GM13976 (cell line): ENCODE measurements at regions not wholly inside any gene's neighbourhood (a gene's known extent, or its start where the extent isn't known, plus 50 kb on each side); places are given as distances from the start of the nearest gene placed in this dataset.

Experiments used
- DNase-seq: peaks from one replicate; pipeline ENCODE4 v3.0.0; 2012; ENCODE audit warnings: low spot score
- in situ Hi-C: fragments of 300-500 bp; cut with MboI; formaldehyde crosslinking; loops from one replicate; pipeline ENCODE4 v1.12.0; 2022; ENCODE audit warnings: low sequenced_read_pairs, mixed read lengths, inconsistent platforms; ENCODE audit not compliant: unreplicated experiment
- TF ChIP-seq, protein P1 (sequence below): IDR thresholded peaks from 2 replicates; pipeline ENCODE4 v1.5.1; 2012; ENCODE audit warnings: borderline replicate concordance, mild to moderate bottlenecking; ENCODE audit not compliant: insufficient read depth; ENCODE audit errors: extremely low read depth, missing control alignments, control extremely low read depth

- no peak for DNase-seq
- TF ChIP-seq, protein P1, sequence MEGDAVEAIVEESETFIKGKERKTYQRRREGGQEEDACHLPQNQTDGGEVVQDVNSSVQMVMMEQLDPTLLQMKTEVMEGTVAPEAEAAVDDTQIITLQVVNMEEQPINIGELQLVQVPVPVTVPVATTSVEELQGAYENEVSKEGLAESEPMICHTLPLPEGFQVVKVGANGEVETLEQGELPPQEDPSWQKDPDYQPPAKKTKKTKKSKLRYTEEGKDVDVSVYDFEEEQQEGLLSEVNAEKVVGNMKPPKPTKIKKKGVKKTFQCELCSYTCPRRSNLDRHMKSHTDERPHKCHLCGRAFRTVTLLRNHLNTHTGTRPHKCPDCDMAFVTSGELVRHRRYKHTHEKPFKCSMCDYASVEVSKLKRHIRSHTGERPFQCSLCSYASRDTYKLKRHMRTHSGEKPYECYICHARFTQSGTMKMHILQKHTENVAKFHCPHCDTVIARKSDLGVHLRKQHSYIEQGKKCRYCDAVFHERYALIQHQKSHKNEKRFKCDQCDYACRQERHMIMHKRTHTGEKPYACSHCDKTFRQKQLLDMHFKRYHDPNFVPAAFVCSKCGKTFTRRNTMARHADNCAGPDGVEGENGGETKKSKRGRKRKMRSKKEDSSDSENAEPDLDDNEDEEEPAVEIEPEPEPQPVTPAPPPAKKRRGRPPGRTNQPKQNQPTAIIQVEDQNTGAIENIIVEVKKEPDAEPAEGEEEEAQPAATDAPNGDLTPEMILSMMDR, result no peak
- in situ Hi-C loops, result no loop called here
Observed at GRCh38 chr15:46450112-46450809, 815.4 kb downstream of the SQOR start.

DNA sequence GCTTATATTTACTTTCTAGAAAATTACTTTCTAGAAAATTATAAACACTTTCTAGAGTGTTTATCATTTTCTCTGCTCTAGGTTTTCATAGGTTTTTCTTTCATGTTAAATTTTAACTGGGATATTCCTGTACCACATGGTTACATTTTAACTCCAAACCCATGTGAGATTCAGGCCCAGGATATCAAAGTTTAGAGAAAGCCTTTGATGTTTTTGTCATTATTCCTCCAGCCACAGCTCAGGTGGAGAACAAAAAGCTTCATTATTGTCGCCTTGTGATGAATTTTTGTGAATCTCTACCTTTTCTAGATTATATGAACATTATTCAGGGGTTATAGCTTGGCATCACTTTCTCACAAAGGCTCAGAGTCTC lies 816.0 kb downstream of the SQOR start:
- in situ Hi-C loops, result no loop called here
- TF ChIP-seq, protein P1, result no peak
- DNase-seq, result no peak

DNA sequence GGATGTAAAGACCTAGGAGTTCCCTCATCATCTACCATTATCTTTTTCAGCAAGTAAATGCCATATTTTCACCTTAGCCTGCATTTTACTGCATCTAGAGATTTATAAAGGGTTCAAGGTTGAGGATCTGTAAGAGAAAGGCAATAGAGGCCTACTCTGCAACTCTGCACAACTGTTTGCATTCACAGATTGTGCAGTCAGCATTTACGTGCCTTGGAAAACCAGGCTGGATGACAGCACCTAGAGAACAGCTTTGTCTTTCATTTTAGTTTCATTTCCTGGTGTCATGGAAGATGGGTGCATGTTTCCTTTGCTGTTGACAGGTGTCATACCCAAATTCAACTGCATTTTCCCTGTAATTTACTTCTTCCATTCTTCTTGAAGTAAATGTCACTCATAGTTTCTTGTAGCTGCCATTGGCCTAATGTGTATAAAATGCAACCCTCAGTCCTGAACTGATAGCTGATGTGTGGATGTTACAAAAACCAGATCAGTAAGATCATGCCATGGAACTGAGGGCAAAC lies 817.5 kb downstream of the SQOR start:
- DNase-seq, result no peak
- TF ChIP-seq, protein P1, result no peak
- in situ Hi-C loops, result no loop called here

GRCh38 chr15:46456456-46456855 lies 821.6 kb downstream of the SQOR start:
- TF ChIP-seq, protein P1, result no peak

DNA sequence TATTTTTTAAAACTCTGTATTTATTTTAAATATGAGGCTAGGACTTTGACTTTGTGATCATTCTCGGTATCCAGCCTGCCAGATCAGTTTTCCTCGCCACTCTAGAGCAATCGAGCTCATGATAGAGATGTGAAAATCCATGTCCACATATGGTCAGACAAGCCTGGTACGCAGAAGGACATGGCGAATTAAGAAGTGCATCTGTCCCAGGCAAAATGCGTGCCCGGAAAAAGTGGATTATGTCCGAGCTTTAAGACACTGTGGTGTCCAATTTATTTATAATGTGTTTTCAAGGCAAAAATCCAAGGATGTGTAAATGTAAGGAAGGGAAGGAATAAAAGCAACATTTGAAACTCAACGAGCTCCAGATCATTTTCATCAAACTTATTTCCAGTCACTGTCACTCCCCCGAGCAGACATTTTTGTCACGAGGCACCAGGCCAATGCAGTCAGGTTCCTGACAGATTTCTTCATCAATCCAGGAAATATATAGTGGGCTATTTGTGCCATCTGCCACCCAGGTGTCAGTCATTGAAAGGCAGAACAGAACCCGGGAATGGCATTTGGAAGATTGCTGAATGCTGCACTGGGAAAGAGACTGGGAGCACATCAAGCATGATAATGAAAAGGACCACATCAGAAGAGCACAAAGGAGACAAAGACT lies 825.7 kb downstream of the SQOR start:
- no peak for DNase-seq
- TF ChIP-seq, protein P1, result no peak
- in situ Hi-C loops, result no loop called here

More at GRCh38 chr15:46456456-46456855, 821.6 kb downstream of the SQOR start:
- in situ Hi-C loops, result no loop called here
- DNase-seq, result no peak

GRCh38 chr15:46461416-46461815 lies 826.6 kb downstream of the SQOR start:
- in situ Hi-C loops, result no loop called here
- TF ChIP-seq, protein P1, result no peak
- no peak for DNase-seq

- in situ Hi-C loops, result no loop called here
Observed at GRCh38 chr15:46467041-46467440, 832.2 kb downstream of the SQOR start.

More at GRCh38 chr15:46467041-46467440, 832.2 kb downstream of the SQOR start:
- DNase-seq, result no peak
- TF ChIP-seq, protein P1, result no peak
